GM12878 (cell line): ENCODE measurements at regions not wholly inside any gene's neighbourhood (a gene's known extent, or its start where the extent isn't known, plus 50 kb on each side); places are given as distances from the start of the nearest gene placed in this dataset.

ENCODE experiments used
- ATAC-seq: fragments of 200-7000 bp; cut with Tn5 transposase; 3 replicates; pipeline ENCODE4 v1.9.1; 2020; ENCODE audit warnings: mild to moderate bottlenecking, moderate library complexity
- BruUV-seq: library from RNA; stranded (reverse); fragments of 400-500 nt; replicated peaks from 2 replicates; lab custom pipeline; 2021; lab: Mats Ljungman, UMichigan
- CTCF ChIA-PET: fragments of 300-600 bp; sonication (Branson Sonifier 250); formaldehyde crosslinking; extraction: SDS; loops from one replicate; lab custom pipeline; 2021; ENCODE audit warnings: inconsistent platforms; lab: Yijun Ruan, JAX
- POLR2A ChIA-PET: fragments of 350-600 bp; formaldehyde crosslinking; extraction: SDS; loops from one replicate; lab custom pipeline; 2021; ENCODE audit warnings: inconsistent platforms; lab: Charles Lee
- RAD21 ChIA-PET: fragments of 300-600 bp; sonication (Branson Sonifier 250); formaldehyde crosslinking; loops from one replicate; lab custom pipeline; 2023; ENCODE audit warnings: antibody characterized with exemption; ENCODE audit not compliant: unreplicated experiment; lab: Charles Lee
- SMC1A ChIA-PET: fragments of 300-600 bp; sonication (Branson Sonifier 250); formaldehyde crosslinking; loops from one replicate; lab custom pipeline; 2023; ENCODE audit not compliant: unreplicated experiment, uncharacterized antibody; lab: Charles Lee
- DNase-seq: peaks from one replicate; pipeline ENCODE4 v3.0.0-alpha.2; 2011; ENCODE audit warnings: low read depth, low spot score
- FAIRE-seq: peaks from 3 replicates; lab custom pipeline; 2011; peaks lifted over from hg19 to GRCh38; lab: Jason Lieb, UNC
- H2AFZ ChIP-seq: 2 replicates; pipeline ENCODE4 v1.6.0; 2011; ENCODE audit warnings: low read depth, low read length, control low read depth; ENCODE audit not compliant: control insufficient read depth
- H3K27ac ChIP-seq: 2 replicates; pipeline ENCODE4 v1.5.1; 2011; ENCODE audit warnings: control low read depth; ENCODE audit not compliant: control insufficient read depth, insufficient read depth
- H3K27me3 ChIP-seq, 2 experiments: replicated peaks in 1 of 2; 2 replicates each; pipeline versions ENCODE4 v1.6.0 to v1.6.1; 2011; ENCODE audit warnings: low read length in 1 of 2; ENCODE audit not compliant: control insufficient read depth in 2 of 2, insufficient read depth in 2 of 2
- H3K36me3 ChIP-seq, 2 experiments: 2 replicates each; pipeline ENCODE4 v1.5.1; 2011; ENCODE audit warnings: low read length in 1 of 2; ENCODE audit not compliant: control insufficient read depth in 2 of 2, insufficient read depth in 2 of 2
- H3K4me1 ChIP-seq: 2 replicates; pipeline ENCODE4 v1.6.1; 2011; ENCODE audit warnings: mild to moderate bottlenecking, low read length, moderate library complexity, mixed read lengths; ENCODE audit not compliant: control insufficient read depth, insufficient read depth
- H3K4me2 ChIP-seq: 2 replicates; pipeline ENCODE4 v1.6.0; 2011; ENCODE audit warnings: control low read depth; ENCODE audit not compliant: control insufficient read depth, insufficient read depth
- H3K4me3 ChIP-seq: fragments of 200-600 bp; sonication (generic); 2 replicates; pipeline ENCODE4 v1.5.1; 2016
- H3K79me2 ChIP-seq: 2 replicates; pipeline ENCODE4 v1.6.0; 2011; ENCODE audit warnings: low read length; ENCODE audit not compliant: control insufficient read depth, insufficient read depth
- H3K9ac ChIP-seq: 2 replicates; pipeline ENCODE4 v1.8.0; 2011; ENCODE audit warnings: low read length, control low read depth, mixed read lengths; ENCODE audit not compliant: control insufficient read depth, insufficient read depth
- H3K9me3 ChIP-seq: replicated peaks from 3 replicates; pipeline ENCODE4 v1.5.1; 2011; ENCODE audit warnings: mild to moderate bottlenecking, low read length; ENCODE audit not compliant: control insufficient read depth, insufficient read depth
- H4K20me1 ChIP-seq: 2 replicates; pipeline ENCODE4 v1.6.0; 2011; ENCODE audit not compliant: control insufficient read depth, insufficient read depth
- EZH2 ChIP-seq: IDR thresholded peaks from 2 replicates; pipeline ENCODE4 v1.6.1; 2012; ENCODE audit warnings: low read depth, mild to moderate bottlenecking, control low read depth, inconsistent platforms, low read length, borderline replicate concordance; ENCODE audit not compliant: control insufficient read depth
- KLF5 ChIP-seq: fragments of 450-650 bp; IDR thresholded peaks from 2 replicates; pipeline ENCODE4 v1.6.1; 2014; ENCODE audit warnings: mild to moderate bottlenecking; ENCODE audit not compliant: partially characterized antibody
- MTA3 ChIP-seq: IDR thresholded peaks from 2 replicates; pipeline ENCODE4 v1.6.1; 2012; ENCODE audit warnings: low read length, inconsistent platforms, borderline replicate concordance
- SIX5 ChIP-seq: IDR thresholded peaks from 2 replicates; pipeline ENCODE4 v1.6.1; 2011; ENCODE audit warnings: mild to moderate bottlenecking, low read depth, low read length, moderate library complexity; ENCODE audit not compliant: severe bottlenecking
- SRF ChIP-seq, 2 experiments: IDR thresholded peaks; 2 replicates each; pipeline ENCODE4 v1.6.1; 2011; ENCODE audit warnings: low read depth in 2 of 2, low read length in 2 of 2, mild to moderate bottlenecking in 1 of 2, moderate library complexity in 1 of 2
- YBX1 ChIP-seq: fragments of 450-650 bp; IDR thresholded peaks from 2 replicates; pipeline ENCODE4 v1.6.1; 2016; ENCODE audit warnings: antibody characterized with exemption
- WGBS: methylation state at CpG from one replicate; pipeline ENCODE4 v1.1.6; 2016; ENCODE audit warnings: low lambda C conversion rate; ENCODE audit not compliant: insufficient replicate concordance, insufficient coverage; ENCODE audit errors: missing lambda C conversion rate; 5-methylcytosine and 5-hydroxymethylcytosine counted together
- in situ Hi-C: fragments of 300-500 bp; cut with MboI; formaldehyde crosslinking; loops from 9 replicates; pipeline ENCODE4 v1.14.3; 2018; ENCODE audit warnings: mixed read lengths
- intact Hi-C: fragments of 100-400 bp; cut with micrococcal nuclease; formaldehyde crosslinking; loops from one replicate; pipeline ENCODE4 v1.14.2; 2022; ENCODE audit not compliant: unreplicated experiment
- TF ChIP-seq, protein P1 (sequence below), 3 experiments: IDR thresholded peaks in 2 of 3; conservative IDR thresholded peaks in 1 of 3; 2 replicates each; pipeline ENCODE4 v1.5.1; 2011; ENCODE audit warnings: low read depth in 3 of 3, low read length in 3 of 3, mild to moderate bottlenecking in 3 of 3, control low read depth in 2 of 3, moderate library complexity in 2 of 3, inconsistent platforms in 1 of 3, mixed read lengths in 1 of 3; ENCODE audit not compliant: control insufficient read depth in 2 of 3, insufficient read depth in 1 of 3; ENCODE audit errors: extremely low read depth in 1 of 3
- TF ChIP-seq, protein P2 (sequence below): IDR thresholded peaks from 2 replicates; pipeline ENCODE4 v1.6.1; 2012; ENCODE audit warnings: low read depth, low read length, improper control_type of control experiment

DNA sequence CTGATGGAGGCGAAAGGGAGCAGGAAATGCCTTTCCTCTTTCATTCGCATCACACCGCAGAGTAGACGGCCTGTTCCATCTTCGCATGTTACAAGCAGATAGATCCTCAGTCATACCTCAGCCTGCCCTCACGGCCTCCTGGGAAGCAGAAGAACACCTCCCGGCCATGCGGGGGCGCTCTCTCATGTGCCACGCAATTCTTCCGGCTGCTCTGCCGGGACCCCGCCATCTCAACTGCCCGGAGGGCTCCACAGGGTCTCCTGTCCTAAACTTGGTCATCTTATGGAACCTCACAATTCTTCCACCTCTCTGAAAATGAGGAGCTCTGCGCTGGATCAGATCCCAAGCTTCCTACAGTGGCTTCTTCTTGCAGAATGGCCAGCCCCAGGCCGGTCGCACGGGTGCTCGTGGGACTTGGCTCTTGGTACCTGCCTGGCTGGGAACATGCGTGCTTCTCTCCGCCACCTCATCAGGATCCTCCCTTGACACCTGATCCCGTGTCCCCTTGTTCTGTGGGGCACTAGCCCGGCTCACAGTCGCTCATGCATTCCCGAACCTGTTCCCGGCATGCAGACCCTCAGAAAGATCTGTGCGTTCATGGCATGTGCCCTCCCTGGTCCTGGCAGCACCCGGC is 262.8 kb upstream of the SHH start:
- POLR2A ChIA-PET = no interaction called here

DNA sequence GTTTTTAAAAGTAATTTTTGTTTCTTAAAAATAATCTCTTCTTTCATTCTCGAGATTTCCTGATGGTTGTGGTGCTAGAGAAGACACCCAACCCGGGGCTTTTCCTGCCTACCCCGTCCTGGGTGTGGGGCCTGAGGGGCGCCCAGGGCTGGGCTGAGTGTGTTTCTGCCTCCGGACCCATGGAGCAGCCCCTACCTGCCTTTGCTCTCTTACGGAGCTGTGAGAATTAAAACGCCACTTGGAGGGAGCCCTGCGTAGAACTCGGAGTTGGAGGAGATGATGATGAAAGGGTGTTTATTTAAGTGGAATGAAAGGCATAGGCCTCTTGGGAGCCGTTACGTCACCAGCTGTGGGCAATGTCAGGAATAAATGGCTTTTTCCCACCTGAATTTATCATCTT is 261.8 kb upstream of the SHH start:
- H3K4me3 ChIP-seq = no peak overlapping the region
- no peak for FAIRE-seq
- no peaks in the 10 kb centered on the region for H3K9me3 ChIP-seq
- intact Hi-C loops (no loop called here), in situ Hi-C loops (no loop called here)
- H3K4me1 ChIP-seq = no peaks in the 10 kb centered on the region
- no TSS peak for BruUV-seq
- RAD21 ChIA-PET = no interaction called here
- H3K36me3 ChIP-seq = no peaks in the 10 kb centered on the region
- no peak for DNase-seq
- POLR2A ChIA-PET = no interaction called here
- TF ChIP-seq SIX5 (no peak), EZH2 (no peak), YBX1 (no peak), MTA3 (no peak), KLF5 (no peak)
- TF ChIP-seq, protein P1, sequence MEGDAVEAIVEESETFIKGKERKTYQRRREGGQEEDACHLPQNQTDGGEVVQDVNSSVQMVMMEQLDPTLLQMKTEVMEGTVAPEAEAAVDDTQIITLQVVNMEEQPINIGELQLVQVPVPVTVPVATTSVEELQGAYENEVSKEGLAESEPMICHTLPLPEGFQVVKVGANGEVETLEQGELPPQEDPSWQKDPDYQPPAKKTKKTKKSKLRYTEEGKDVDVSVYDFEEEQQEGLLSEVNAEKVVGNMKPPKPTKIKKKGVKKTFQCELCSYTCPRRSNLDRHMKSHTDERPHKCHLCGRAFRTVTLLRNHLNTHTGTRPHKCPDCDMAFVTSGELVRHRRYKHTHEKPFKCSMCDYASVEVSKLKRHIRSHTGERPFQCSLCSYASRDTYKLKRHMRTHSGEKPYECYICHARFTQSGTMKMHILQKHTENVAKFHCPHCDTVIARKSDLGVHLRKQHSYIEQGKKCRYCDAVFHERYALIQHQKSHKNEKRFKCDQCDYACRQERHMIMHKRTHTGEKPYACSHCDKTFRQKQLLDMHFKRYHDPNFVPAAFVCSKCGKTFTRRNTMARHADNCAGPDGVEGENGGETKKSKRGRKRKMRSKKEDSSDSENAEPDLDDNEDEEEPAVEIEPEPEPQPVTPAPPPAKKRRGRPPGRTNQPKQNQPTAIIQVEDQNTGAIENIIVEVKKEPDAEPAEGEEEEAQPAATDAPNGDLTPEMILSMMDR (IDR thresholded peaks at IDR 0.05 in 2 of 3, conservative IDR thresholded peaks at IDR 0.05 in 1 of 3; ENCODE audit: control insufficient read depth in 2 of 3, extremely low read depth in 1 of 3, insufficient read depth in 1 of 3, low read depth in 3 of 3, low read length in 3 of 3) = no peak
- TF ChIP-seq, protein P2, sequence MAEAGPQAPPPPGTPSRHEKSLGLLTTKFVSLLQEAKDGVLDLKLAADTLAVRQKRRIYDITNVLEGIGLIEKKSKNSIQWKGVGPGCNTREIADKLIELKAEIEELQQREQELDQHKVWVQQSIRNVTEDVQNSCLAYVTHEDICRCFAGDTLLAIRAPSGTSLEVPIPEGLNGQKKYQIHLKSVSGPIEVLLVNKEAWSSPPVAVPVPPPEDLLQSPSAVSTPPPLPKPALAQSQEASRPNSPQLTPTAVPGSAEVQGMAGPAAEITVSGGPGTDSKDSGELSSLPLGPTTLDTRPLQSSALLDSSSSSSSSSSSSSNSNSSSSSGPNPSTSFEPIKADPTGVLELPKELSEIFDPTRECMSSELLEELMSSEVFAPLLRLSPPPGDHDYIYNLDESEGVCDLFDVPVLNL = no peak
- H3K4me2 ChIP-seq = no peak overlapping the region
- H3K27me3 ChIP-seq = no peaks in the 10 kb centered on the region; a peak in 2 of 4 replicates
- H3K9ac ChIP-seq = no peak overlapping the region
- WGBS = 45% methylated on average over 11 of the region's 11 CpGs
- SMC1A ChIA-PET = no interaction called here
- ATAC-seq = no peak
- H3K27ac ChIP-seq = no peak overlapping the region
- no peak overlapping the region for H2AFZ ChIP-seq
- H3K79me2 ChIP-seq = no peaks in the 10 kb centered on the region
- CTCF ChIA-PET = interaction anchor here (0.6 kb wide), 1 partner anchor 36 kb away, joined by 3 read pairs; no protein-coding TSS in a partner anchor
- H4K20me1 ChIP-seq = no peaks in the 10 kb centered on the region

More for the DNA sequence above, 262.8 kb upstream of the SHH start:
- 64% methylated on average over 28 of the region's 28 CpGs for WGBS
- Histone ChIP-seq H3K4me2 (no peak overlapping the region), H3K9me3 (no peaks in the 10 kb centered on the region), H3K4me3 (no peak overlapping the region), H3K36me3 (no peaks in the 10 kb centered on the region), H2AFZ (no peak overlapping the region), H3K27me3 (no peaks in the 10 kb centered on the region; a peak in 2 of 4 replicates), H3K27ac (no peak overlapping the region), H4K20me1 (no peaks in the 10 kb centered on the region), H3K79me2 (no peaks in the 10 kb centered on the region), H3K4me1 (no peaks in the 10 kb centered on the region), H3K9ac (no peak overlapping the region)
- ATAC-seq = no peak
- in situ Hi-C loops = no loop called here
- ChIA-PET CTCF (interaction anchor here (0.7 to 1.3 kb wide), 2 partner anchors 11 to 512 kb away, joined by 3 read pairs; no protein-coding TSS in a partner anchor), SMC1A (no interaction called here), RAD21 (no interaction called here)
- no TSS peak for BruUV-seq
- no peak for TF ChIP-seq SRF (IDR thresholded peaks at IDR 0.05; ENCODE audit: low read depth in 2 of 2, low read length in 2 of 2)
- TF ChIP-seq, protein P1 (IDR thresholded peaks at IDR 0.05 in 2 of 3, conservative IDR thresholded peaks at IDR 0.05 in 1 of 3; ENCODE audit: control insufficient read depth in 2 of 3, extremely low read depth in 1 of 3, insufficient read depth in 1 of 3, low read depth in 3 of 3, low read length in 3 of 3) = 0 out of 6 replicates have a peak, but pooled peaks of 1 of the 3 experiments have one; percentile 3
- no peak for FAIRE-seq
- intact Hi-C loops = no loop called here
- no peak for DNase-seq
